ENCODE measurements at regions not wholly inside any gene's neighbourhood (a gene's known extent, or its start where the extent isn't known, plus 50 kb on each side); places are given as distances from the start of the nearest gene placed in this dataset.

DNA sequence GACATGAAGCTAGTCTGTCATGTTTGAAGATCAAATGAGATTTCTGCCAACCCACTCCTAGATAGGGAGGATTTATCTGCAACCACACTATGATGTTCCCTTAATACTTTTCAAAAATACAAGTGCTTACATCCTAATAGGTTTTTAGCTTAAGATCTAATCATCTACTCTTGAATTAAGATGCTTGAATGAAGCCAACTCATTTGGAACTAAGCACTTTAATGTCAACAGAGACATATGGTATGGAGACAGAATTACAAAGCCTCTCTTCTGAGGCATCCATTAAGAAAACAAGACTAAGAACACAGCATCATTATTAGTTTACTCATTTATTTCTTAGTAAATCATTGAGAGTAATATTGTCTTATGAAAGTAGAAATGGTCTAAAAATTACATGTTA lies 139.3 kb upstream of the NFIB start:
- H2AFZ ChIP-seq (ENCODE audit: low read depth, low read length, severe bottlenecking) = no peak overlapping the region
- TF ChIP-seq CTCF (IDR thresholded peaks at IDR 0.05; ENCODE audit: insufficient read depth, low read length, poor library complexity, severe bottlenecking) (no peak), EZH2phosphoT487 (conservative IDR thresholded peaks at IDR 0.05; ENCODE audit: low read length) (no peak)
- H3K4me3 ChIP-seq (ENCODE audit: insufficient read depth, low read length, poor library complexity, severe bottlenecking) = no peak overlapping the region
- H3K9ac ChIP-seq (ENCODE audit: low read length) = no peak overlapping the region
- H3K27ac ChIP-seq (ENCODE audit: low read depth, low read length) = no peak overlapping the region
- H3K9me3 ChIP-seq (ENCODE audit: insufficient read depth, low read length) = no peaks in the 10 kb centered on the region
- no peaks in the 10 kb centered on the region for H3K36me3 ChIP-seq (ENCODE audit: low read length)
- H3K79me2 ChIP-seq (ENCODE audit: insufficient read depth, low read length) = no peaks in the 10 kb centered on the region
- no peaks in the 10 kb centered on the region for H4K20me1 ChIP-seq (ENCODE audit: low read depth, low read length)
- H3K27me3 ChIP-seq (ENCODE audit: low read length) = no peaks in the 10 kb centered on the region
- H3F3A ChIP-seq (ENCODE audit: insufficient read depth) = no peaks in the 10 kb centered on the region
- no peak overlapping the region for H3K4me2 ChIP-seq (ENCODE audit: low read depth, low read length, poor library complexity, severe bottlenecking)
- H3K9me2 ChIP-seq (replicated peaks; ENCODE audit: insufficient read depth, low read length) = no peaks in the 10 kb centered on the region

DNA sequence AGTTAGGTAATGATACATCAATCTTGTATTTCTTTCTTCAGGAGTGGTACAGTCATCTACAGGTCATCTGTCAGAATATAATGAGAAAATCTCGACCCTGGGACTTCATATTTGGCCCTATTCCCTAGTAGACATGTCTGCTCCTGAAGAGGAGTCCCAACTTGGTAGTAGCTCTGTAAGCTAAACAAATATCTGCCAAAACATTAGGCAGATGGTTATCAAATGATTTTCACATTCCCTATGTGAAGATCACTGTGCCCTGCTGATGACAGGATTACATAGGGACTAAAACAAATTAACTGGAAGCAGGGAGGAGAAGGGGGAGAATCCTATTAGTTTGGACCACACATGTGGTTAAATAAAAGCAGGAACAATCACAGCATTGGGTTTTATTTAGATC lies 138.6 kb upstream of the NFIB start:
- TF ChIP-seq EZH2phosphoT487 (conservative IDR thresholded peaks at IDR 0.05; ENCODE audit: low read length) (no peak), CTCF (IDR thresholded peaks at IDR 0.05; ENCODE audit: insufficient read depth, low read length, poor library complexity, severe bottlenecking) (no peak)
- Histone ChIP-seq H3K27ac (ENCODE audit: low read depth, low read length) (no peak overlapping the region), H3K4me2 (ENCODE audit: low read depth, low read length, poor library complexity, severe bottlenecking) (no peak overlapping the region), H3K36me3 (ENCODE audit: low read length) (no peaks in the 10 kb centered on the region), H3K9me3 (ENCODE audit: insufficient read depth, low read length) (no peaks in the 10 kb centered on the region), H2AFZ (ENCODE audit: low read depth, low read length, severe bottlenecking) (no peak overlapping the region), H3K9me2 (replicated peaks; ENCODE audit: insufficient read depth, low read length) (no peaks in the 10 kb centered on the region), H3K79me2 (ENCODE audit: insufficient read depth, low read length) (no peaks in the 10 kb centered on the region), H3K27me3 (ENCODE audit: low read length) (no peaks in the 10 kb centered on the region), H4K20me1 (ENCODE audit: low read depth, low read length) (no peaks in the 10 kb centered on the region), H3K4me3 (ENCODE audit: insufficient read depth, low read length, poor library complexity, severe bottlenecking) (no peak overlapping the region), H3K9ac (ENCODE audit: low read length) (no peak overlapping the region), H3F3A (ENCODE audit: insufficient read depth) (no peaks in the 10 kb centered on the region)

GRCh38 chr9:14451949-14452348 lies 138.0 kb upstream of the NFIB start:
- Histone ChIP-seq H3K9ac (ENCODE audit: low read length) (no peak overlapping the region), H4K20me1 (ENCODE audit: low read depth, low read length) (no peaks in the 10 kb centered on the region), H3K4me3 (ENCODE audit: insufficient read depth, low read length, poor library complexity, severe bottlenecking) (no peak overlapping the region), H3K36me3 (ENCODE audit: low read length) (no peaks in the 10 kb centered on the region), H3K79me2 (ENCODE audit: insufficient read depth, low read length) (no peaks in the 10 kb centered on the region), H3K4me2 (ENCODE audit: low read depth, low read length, poor library complexity, severe bottlenecking) (no peak overlapping the region), H3F3A (ENCODE audit: insufficient read depth) (no peaks in the 10 kb centered on the region), H3K27me3 (ENCODE audit: low read length) (no peaks in the 10 kb centered on the region), H3K9me3 (ENCODE audit: insufficient read depth, low read length) (no peaks in the 10 kb centered on the region), H3K9me2 (replicated peaks; ENCODE audit: insufficient read depth, low read length) (no peaks in the 10 kb centered on the region), H3K27ac (ENCODE audit: low read depth, low read length) (no peak overlapping the region), H2AFZ (ENCODE audit: low read depth, low read length, severe bottlenecking) (no peak overlapping the region)
- TF ChIP-seq EZH2phosphoT487 (conservative IDR thresholded peaks at IDR 0.05; ENCODE audit: low read length) (no peak), CTCF (IDR thresholded peaks at IDR 0.05; ENCODE audit: insufficient read depth, low read length, poor library complexity, severe bottlenecking) (no peak)

DNA sequence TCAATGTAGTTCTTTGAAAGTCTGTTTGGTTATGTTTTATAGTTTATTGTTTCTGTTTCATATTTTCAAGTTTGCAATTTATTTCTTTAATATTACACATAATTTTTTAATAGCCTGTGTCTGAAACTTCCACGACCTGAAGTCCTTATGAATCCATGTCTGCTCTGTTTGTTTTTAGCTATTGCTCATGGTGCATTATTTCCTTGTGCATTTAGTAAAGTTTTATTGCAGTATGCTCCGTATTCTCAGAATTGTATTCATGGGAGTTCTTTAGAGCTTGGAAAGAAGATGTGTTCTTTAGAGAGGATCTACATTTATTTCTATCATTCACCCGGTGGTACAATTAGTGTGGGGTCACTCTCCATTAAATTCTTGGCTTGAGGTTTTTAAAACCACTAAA lies 133.2 kb upstream of the NFIB start:
- no peaks in the 10 kb centered on the region for H3K36me3 ChIP-seq (ENCODE audit: low read length)
- H3K9me3 ChIP-seq (ENCODE audit: insufficient read depth, low read length) = no peaks in the 10 kb centered on the region
- no peak overlapping the region for H3K9ac ChIP-seq (ENCODE audit: low read length)
- no peak overlapping the region for H3K4me2 ChIP-seq (ENCODE audit: low read depth, low read length, poor library complexity, severe bottlenecking)
- H3K79me2 ChIP-seq (ENCODE audit: insufficient read depth, low read length) = no peaks in the 10 kb centered on the region
- H3F3A ChIP-seq (ENCODE audit: insufficient read depth) = no peaks in the 10 kb centered on the region
- H3K4me3 ChIP-seq (ENCODE audit: insufficient read depth, low read length, poor library complexity, severe bottlenecking) = no peak overlapping the region
- no peak overlapping the region for H2AFZ ChIP-seq (ENCODE audit: low read depth, low read length, severe bottlenecking)
- no peaks in the 10 kb centered on the region for H3K27me3 ChIP-seq (ENCODE audit: low read length)
- H3K9me2 ChIP-seq (replicated peaks; ENCODE audit: insufficient read depth, low read length) = no peaks in the 10 kb centered on the region
- H4K20me1 ChIP-seq (ENCODE audit: low read depth, low read length) = no peaks in the 10 kb centered on the region
- TF ChIP-seq CTCF (IDR thresholded peaks at IDR 0.05; ENCODE audit: insufficient read depth, low read length, poor library complexity, severe bottlenecking) (no peak), EZH2phosphoT487 (conservative IDR thresholded peaks at IDR 0.05; ENCODE audit: low read length) (no peak)
- H3K27ac ChIP-seq (ENCODE audit: low read depth, low read length) = no peak overlapping the region
